ENCODE measurements at regions not wholly inside any gene's neighbourhood (a gene's known extent, or its start where the extent isn't known, plus 50 kb on each side); places are given as distances from the start of the nearest gene placed in this dataset.

GRCh38 chr13:72100339-72100738 lies 233.3 kb upstream of the DACH1 start:
- Histone ChIP-seq H3K79me2 (ENCODE audit: insufficient read depth, low read length) (no peaks in the 10 kb centered on the region), H3K4me3 (ENCODE audit: insufficient read depth, low read length, poor library complexity, severe bottlenecking) (no peak overlapping the region), H3K4me2 (ENCODE audit: low read depth, low read length, poor library complexity, severe bottlenecking) (no peak overlapping the region), H3K9me3 (ENCODE audit: insufficient read depth, low read length) (no peaks in the 10 kb centered on the region), H3F3A (ENCODE audit: insufficient read depth) (no peaks in the 10 kb centered on the region), H3K27me3 (ENCODE audit: low read length) (no peaks in the 10 kb centered on the region), H3K9me2 (replicated peaks; ENCODE audit: insufficient read depth, low read length) (no peaks in the 10 kb centered on the region), H2AFZ (ENCODE audit: low read depth, low read length, severe bottlenecking) (no peak overlapping the region), H3K36me3 (ENCODE audit: low read length) (no peaks in the 10 kb centered on the region), H3K27ac (ENCODE audit: low read depth, low read length) (no peak overlapping the region), H4K20me1 (ENCODE audit: low read depth, low read length) (no peaks in the 10 kb centered on the region), H3K9ac (ENCODE audit: low read length) (no peak overlapping the region)
- TF ChIP-seq CTCF (IDR thresholded peaks at IDR 0.05; ENCODE audit: insufficient read depth, low read length, poor library complexity, severe bottlenecking) (no peak), EZH2phosphoT487 (conservative IDR thresholded peaks at IDR 0.05; ENCODE audit: low read length) (no peak)

GRCh38 chr13:72097568-72097967 lies 230.6 kb upstream of the DACH1 start:
- Histone ChIP-seq H3K9me2 (replicated peaks; ENCODE audit: insufficient read depth, low read length) (no peaks in the 10 kb centered on the region), H3K36me3 (ENCODE audit: low read length) (no peaks in the 10 kb centered on the region), H3F3A (ENCODE audit: insufficient read depth) (no peaks in the 10 kb centered on the region), H3K27me3 (ENCODE audit: low read length) (no peaks in the 10 kb centered on the region), H3K27ac (ENCODE audit: low read depth, low read length) (no peak overlapping the region), H3K9me3 (ENCODE audit: insufficient read depth, low read length) (no peaks in the 10 kb centered on the region), H3K9ac (ENCODE audit: low read length) (no peak overlapping the region), H4K20me1 (ENCODE audit: low read depth, low read length) (no peaks in the 10 kb centered on the region), H3K79me2 (ENCODE audit: insufficient read depth, low read length) (no peaks in the 10 kb centered on the region), H3K4me2 (ENCODE audit: low read depth, low read length, poor library complexity, severe bottlenecking) (no peak overlapping the region), H2AFZ (ENCODE audit: low read depth, low read length, severe bottlenecking) (no peak overlapping the region), H3K4me3 (ENCODE audit: insufficient read depth, low read length, poor library complexity, severe bottlenecking) (no peak overlapping the region)
- TF ChIP-seq EZH2phosphoT487 (conservative IDR thresholded peaks at IDR 0.05; ENCODE audit: low read length) (no peak), CTCF (IDR thresholded peaks at IDR 0.05; ENCODE audit: insufficient read depth, low read length, poor library complexity, severe bottlenecking) (no peak)

GRCh38 chr13:72093262-72093661 lies 226.3 kb upstream of the DACH1 start:
- no peak overlapping the region for H3K4me3 ChIP-seq (ENCODE audit: insufficient read depth, low read length, poor library complexity, severe bottlenecking)

More at GRCh38 chr13:72093262-72093661, 226.3 kb upstream of the DACH1 start:
- H3K4me2 ChIP-seq (ENCODE audit: low read depth, low read length, poor library complexity, severe bottlenecking) = no peak overlapping the region
- no peak overlapping the region for H3K27ac ChIP-seq (ENCODE audit: low read depth, low read length)
- TF ChIP-seq EZH2phosphoT487 (conservative IDR thresholded peaks at IDR 0.05; ENCODE audit: low read length) (no peak), CTCF (IDR thresholded peaks at IDR 0.05; ENCODE audit: insufficient read depth, low read length, poor library complexity, severe bottlenecking) (no peak)
- H2AFZ ChIP-seq (ENCODE audit: low read depth, low read length, severe bottlenecking) = no peak overlapping the region
- no peaks in the 10 kb centered on the region for H3K36me3 ChIP-seq (ENCODE audit: low read length)
- H3K9ac ChIP-seq (ENCODE audit: low read length) = no peak overlapping the region
- H3K79me2 ChIP-seq (ENCODE audit: insufficient read depth, low read length) = no peaks in the 10 kb centered on the region
- H3K27me3 ChIP-seq (ENCODE audit: low read length) = no peaks in the 10 kb centered on the region
- no peaks in the 10 kb centered on the region for H4K20me1 ChIP-seq (ENCODE audit: low read depth, low read length)
- H3F3A ChIP-seq (ENCODE audit: insufficient read depth) = no peaks in the 10 kb centered on the region
- no peaks in the 10 kb centered on the region for H3K9me3 ChIP-seq (ENCODE audit: insufficient read depth, low read length)
- no peaks in the 10 kb centered on the region for H3K9me2 ChIP-seq (replicated peaks; ENCODE audit: insufficient read depth, low read length)

All from SU-DHL-6 (cell line).